NCI-H2227 treated with DMSO at 0.1 percent for 48 hours (cell line): ENCODE measurements at regions not wholly inside any gene's neighbourhood (a gene's known extent, or its start where the extent isn't known, plus 50 kb on each side); places are given as distances from the start of the nearest gene placed in this dataset.
"Not testable (repeated sequence)": the region's sequence is repeated elsewhere in the genome, so short reads cannot be mapped to it uniquely, and the experiment has no call there.

ENCODE experiments used
- DNase-seq: peaks from one replicate; lab custom pipeline; 2025; lab: John Stamatoyannopoulos, UW

DNA sequence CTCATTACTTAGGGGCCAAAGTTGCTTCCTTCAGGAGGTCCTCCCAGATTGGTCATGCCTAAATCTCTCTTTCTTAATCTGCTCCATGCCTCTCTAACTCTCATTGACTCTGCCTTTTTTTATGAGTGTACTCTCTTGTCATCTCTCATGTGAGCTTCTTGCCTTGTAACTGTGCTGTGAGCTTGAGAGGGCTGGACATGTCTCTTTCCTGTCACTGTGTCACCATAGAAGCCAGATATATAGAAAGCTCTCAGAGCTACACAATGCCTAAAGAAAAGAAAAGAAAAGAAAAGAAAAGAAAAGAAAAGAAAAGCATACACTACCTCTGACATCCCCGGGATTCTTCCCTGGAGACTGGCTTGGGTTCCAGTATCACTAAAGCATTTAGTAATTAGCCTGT, 161.5 kb upstream of the SKOR2 start:
- no peak for DNase-seq

DNA sequence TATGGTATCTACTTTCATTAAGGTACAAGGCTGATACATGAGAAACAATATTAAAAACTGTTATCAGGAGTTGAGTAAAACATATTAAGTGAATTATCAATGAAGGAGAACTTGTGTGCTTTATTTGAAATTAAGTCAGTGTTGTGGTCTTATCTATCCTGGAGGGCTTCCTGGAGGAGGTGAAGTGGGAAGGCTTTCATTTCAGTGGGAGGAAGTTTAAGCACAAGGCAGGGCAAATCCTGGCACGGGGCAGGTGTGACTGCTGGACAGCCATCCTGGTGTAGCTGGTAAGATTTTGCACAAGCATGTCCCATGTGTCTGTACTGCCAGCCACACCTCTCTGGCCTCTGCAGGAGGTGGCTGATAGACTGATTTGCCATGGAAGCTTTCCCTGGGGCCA, 159.7 kb upstream of the SKOR2 start:
- DNase-seq = no peak

DNA sequence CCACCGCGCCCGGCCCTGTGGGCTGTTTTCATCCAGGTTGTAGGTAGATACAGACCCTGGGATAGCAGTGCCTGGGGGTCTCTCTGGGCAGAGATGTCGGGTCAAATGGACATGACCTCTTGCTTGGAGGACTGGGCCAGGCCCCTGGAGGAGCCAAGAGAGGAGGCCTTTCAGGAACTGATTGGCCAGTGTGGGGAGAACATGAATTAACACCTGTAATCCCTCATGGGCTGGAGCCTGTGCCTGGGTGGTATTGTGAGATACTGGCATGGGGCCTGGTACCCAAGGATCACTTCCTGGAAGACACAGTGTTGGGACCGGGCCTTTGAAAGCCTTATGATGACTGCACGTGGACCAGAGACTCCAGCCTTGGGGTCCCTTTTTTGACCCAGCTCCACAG, 158.7 kb upstream of the SKOR2 start:
- DNase-seq = no peak

DNA sequence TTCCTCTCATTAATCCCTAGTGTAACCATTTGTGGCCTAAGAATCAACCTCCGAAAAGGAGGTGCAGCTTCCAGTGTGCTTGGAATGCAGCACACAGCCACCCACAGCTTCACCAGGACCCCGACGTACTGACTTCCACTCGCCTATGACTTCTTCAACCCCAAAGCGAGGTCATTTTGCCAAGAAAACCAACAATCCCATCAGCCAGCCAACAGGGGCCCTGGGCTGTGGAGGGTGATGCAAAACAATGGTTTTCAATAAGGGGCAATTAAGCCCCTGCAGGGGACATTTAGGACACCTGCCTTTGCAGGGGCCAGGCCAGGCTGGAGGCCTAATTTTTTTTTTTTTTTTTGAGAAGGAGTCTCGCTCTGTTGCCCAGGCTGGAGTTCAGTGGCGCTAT, 158.1 kb upstream of the SKOR2 start:
- DNase-seq = no peak

DNA sequence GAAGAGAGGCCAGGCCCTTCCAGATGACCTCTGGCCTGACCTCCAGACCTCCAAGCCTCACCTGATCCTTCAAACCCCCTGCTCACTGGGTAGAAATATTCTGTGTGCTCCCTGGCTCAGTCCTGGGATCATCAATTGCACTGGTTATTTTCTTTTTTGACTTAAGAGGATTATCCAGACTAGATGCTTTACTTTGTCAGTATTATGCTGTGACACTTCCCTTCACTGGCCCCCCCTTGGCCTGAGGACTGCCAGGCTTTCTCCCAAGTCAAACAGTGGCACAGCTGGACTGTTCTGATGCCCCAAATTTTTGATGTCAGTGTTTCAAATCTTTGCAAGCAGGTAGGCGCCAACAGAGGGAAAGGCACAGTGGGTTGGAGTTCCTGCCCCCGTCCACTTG, 156.3 kb upstream of the SKOR2 start:
- DNase-seq = no peak

DNA sequence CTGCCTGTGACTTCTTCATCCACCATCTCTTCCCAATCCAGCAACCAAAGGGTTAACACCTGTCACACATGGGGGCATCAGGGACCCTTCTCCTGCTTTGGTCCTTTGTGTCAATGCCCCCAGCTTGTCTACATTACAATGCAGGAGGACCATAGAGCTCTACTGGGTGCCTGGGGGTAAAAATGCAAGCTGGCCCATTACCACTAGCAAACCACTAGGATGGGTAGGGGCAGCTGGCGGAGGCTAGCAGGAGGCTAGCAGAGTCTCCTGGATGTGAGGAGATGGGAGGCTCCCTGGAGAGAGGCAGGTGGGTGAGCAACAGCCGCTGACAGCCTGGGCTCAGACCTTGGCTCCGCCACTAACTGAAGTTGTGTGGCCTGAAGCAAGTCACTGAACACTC, 153.4 kb upstream of the SKOR2 start:
- DNase-seq = no peak

DNA sequence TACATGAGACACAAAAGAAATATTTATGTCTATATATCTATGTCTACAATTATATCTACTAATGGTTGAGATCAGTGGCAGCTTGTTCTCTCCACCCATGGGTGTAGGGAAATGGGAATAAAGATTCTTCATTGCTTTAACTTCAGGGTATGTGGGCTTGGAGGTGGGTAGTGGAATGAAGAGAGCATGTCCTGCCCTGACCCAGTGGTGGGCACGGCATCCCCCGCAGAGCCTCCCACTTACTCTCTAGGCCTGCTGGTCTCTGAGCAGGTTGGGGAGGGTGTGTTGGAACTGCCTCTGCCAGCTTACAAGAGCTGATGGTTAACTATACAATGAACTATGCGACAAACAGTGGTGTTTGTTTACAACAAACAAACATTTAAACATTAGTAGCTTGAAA, 152.5 kb upstream of the SKOR2 start:
- DNase-seq = no peak

DNA sequence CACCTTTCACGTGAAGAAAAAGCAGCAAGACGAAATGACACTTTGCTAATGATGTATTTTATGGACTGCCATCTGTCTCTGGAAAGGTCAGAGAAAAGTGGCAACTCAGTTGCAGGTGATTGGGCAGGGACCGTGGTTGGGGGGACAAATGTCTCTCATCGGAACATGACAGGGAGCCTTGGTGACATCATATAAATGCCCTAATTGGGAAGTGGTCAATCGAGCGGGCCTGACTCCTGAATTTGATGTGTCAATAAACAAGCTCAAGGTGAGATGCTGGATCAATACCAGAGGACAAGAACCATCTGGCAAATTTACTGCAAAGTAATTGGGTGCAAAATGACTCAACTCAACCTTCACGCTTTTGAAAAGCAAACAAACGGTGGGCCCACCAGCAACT, 151.9 kb upstream of the SKOR2 start:
- DNase-seq = no peak

DNA sequence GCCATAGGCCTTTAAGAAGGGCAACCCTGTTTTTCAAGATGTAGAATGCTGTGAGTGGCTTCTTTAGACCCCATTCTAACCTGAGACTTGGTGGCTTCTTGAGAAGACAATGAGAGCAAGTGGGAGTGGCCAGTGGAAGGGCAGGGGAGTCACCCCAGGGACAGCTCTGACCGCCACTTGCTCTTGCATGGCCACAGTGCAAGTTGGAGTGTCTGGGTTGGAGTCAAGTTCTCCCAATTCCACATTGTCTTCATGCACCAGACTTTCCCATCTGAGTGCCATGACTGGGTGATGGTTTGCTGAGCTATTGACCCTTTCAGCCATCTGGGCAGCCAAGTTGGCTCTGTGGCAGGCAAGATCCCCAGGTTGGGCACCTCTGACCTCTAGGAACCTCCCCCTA, 148.0 kb upstream of the SKOR2 start:
- DNase-seq = no peak

DNA sequence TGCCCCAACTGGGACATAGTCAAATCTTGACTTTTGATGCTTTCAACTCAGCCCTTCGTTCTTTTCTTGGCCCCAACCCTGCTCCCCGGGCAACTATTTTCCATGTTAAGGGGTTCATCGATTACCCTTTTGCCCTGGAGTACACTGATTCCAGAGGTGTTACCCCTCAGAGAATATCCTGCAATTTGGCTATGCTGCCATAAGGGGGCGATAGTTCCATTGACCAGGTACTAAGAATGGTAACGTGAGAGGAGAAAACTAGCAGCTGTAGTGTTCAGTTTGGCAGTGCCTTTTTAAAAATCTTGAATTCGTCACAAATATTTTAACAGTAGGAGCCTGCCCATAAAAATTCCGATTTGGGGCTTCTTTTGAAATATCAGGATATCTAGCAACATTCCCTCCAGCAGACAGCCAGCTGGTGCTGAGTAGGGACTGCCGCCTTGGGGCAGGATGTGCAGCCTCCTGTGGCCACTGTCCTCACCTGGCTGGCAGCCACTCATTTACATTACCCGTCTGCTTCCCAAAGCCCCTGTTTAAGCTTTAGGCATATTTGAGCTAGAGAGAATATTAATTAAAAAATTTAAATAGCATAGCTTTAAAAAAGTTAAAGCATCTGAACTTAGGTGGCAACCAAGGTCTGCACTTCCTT, 146.3 kb upstream of the SKOR2 start:
- no peak for DNase-seq

DNA sequence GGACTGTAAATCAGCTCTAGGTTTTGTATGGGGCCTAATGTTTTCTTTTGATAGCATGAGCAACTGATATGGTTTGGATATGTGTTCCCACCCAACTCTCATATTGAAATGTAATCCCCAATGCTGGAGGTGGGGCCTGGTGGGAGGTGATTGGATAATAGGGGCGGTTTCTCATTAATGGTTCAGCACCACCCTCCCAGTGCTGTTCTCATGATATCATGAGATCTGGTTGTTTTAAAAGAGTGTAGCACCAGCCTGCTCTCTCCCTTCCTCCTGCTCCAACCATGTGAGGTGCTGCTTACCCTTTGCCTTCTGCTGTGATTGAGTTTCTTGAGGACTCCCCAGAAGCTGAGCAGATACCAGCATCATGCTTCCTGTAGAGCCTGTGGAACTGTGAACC, 140.2 kb upstream of the SKOR2 start:
- DNase-seq = no peak

DNA sequence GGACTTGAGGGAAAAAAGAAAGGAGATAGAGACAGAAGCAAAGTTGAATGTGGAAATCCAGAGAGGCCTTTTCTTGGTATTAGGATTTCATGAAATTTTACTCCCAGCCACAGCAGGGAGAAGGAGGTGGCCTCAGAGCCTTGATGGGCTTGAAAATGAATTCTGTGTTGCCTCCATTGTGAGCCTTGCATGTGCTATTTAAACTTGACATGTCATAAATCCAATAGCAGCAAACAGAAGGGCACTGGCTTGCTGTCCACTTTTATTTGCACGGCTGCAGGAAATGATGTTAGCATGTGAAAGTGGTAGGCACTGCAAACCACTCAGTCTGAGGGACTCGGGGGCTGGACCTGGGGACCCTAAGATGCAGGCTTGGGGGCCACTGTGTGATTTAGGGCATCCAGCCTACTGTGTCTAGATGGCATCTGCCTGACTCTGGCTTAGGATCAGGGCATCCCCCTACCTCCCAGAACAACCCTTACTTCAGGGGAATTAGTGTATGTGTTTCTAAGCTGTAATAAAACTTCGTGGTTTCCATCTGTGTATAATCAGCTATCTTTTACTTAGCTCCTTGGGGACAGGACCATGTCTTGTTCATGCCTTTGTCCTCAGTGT, 139.1 kb upstream of the SKOR2 start:
- DNase-seq = no peak

DNA sequence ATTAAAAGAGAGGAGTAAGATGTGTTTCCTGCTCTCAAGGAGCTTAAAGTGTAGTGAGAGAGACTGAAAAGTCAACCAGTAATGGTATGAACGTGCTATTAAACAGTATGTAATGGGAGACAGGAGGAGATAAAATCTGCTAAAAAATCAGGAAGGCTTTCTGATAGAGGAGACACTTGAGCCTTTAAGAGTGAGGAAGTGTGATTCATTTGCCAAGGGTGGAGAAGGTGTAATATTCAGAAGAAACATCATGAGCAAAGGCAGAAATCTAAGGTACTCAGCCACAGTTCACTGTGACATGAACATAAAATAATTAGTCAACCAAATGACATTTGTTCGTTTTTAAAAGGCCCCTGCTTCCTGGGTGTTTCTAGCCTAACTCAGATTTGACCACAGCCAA, 137.8 kb upstream of the SKOR2 start:
- DNase-seq = no peak

DNA sequence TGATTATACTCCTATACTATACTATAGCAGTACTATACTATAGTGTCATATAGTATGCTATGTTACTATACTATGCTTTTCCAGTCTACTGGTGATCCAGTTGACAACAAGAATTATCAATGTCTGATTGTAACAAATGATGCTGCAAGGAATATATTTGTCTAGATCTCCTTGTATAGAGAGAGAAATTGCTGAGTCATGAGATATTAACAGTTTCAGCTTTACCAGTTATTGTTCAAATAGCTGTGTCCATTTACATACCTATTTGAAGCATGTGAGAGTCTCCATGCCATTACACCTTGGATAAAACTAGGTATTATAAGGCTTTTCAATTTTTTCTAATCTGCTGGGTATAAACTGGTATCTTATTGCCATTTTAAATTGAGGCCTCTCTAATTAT, 136.4 kb upstream of the SKOR2 start:
- no peak for DNase-seq

DNA sequence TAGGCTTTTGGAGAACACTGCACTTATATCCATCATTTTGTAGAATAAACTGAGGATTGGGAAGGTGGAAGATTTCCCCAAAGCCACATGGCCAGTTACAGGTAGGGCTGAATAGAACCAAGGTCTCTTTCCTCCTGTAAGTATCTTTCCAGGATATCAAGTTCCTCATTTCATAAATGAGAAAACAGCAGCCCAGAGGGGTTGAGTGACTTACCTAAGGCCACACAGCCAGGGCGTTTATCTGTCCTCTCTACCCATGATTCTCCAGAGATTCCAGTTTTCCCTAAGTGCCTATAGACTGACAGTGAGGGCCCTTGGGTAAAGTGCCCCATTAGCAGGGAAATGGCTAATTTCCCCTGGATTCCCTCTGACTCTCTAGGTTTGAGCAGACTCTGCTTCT, 132.3 kb upstream of the SKOR2 start:
- DNase-seq = no peak

DNA sequence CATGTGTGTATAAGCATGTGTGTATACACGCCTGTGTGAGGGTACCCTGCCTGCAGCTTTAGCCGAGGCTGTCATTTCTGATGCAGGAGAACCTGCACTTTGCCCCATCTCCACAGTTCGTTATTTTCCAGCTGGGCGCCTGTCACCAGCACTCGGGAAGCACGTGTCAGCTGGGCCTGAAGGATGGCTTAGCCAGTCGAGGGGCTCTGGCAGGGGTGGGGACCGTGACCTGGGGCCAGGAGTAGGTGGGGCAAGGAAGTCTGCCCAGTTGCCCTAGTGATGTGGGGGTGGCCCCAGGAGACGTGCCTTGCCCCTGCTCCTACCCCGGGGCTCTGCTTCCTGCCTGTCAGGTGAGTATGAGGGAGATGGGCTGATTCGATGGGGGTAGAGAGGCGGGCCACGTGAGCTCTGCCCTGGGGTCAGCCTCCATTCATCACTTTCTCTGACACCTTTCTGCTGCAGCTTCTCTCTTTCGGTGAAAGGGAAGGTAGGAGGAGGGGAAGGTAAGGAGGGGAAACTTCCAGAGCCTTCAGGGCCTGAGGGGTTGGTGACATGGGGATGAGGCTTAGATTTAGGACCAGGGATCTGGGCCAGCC, 130.6 kb upstream of the SKOR2 start:
- no peak for DNase-seq

DNA sequence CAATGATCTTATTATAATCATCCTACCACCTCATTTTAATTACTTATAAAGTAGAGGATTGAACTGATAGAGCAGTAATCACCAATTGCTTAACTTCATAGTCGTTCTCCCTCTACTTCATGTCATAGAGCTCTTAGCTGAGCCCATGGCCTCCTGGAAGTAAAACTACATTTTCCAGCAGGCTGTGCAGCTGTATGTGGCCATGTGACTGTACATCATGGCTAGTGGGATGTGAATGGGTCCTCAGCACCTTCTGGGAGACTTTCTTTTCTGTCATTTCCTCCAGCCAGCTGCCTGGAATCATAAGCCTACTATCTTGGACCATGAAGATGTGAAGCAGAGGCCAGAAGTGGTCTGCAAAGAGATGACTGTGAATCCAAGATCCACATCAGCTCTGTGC, 128.7 kb upstream of the SKOR2 start:
- no peak for DNase-seq

DNA sequence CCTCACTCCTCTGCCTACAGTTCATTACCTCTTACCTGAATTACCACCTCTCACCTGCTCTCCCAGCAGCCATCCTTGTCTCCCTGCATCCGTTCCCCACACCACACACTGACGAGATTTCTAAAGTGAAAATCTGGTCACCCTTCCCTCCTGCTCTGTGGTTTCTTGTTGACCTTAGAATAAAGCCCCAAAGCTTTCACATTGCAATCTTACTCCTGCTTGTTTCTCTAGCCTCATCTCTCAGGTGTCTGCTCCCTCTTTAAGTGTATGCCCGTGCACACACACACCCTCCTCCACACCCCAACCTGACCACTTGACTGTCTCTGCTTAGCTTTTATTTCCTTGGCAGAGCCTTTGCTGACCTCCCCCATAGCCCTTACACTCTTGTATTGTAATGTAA, 122.0 kb upstream of the SKOR2 start:
- no peak for DNase-seq

DNA sequence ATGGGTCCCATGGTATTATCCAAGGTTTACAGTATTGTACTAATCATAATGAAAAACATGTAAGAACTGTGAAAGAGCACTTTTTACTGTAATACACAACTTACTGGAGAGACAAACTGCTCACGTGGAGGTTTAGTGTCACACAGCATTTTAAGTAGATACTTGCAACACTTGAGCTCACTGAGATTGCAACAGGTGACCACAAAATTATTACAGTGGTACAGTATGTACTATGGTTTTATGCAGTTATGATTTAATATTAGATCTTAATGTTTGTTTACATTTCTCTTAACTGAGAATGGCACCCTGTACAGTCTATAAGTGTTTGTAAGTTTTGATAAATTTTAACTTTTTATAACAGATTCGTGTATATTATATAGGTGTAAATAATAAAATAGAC, 118.6 kb upstream of the SKOR2 start:
- DNase-seq = no peak

DNA sequence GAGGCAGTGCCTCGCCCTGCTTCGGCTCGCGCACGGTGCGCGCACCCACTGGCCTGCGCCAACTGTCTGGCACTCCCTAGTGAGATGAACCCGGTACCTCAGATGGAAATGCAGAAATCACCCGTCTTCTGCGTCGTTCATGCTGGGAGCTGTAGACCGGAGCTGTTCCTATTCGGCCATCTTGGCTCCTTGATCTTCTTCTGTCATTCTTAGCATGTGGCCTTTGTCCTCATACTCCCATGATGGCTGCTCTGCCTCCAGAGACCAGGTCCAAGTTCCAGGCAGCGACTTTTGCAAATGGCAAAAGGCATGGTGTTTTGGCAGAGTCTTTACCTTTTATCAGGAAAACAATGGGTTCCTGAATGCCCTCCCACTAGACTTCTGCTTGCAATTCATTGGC, 102.6 kb upstream of the SKOR2 start:
- DNase-seq = not testable (repeated sequence)

DNA sequence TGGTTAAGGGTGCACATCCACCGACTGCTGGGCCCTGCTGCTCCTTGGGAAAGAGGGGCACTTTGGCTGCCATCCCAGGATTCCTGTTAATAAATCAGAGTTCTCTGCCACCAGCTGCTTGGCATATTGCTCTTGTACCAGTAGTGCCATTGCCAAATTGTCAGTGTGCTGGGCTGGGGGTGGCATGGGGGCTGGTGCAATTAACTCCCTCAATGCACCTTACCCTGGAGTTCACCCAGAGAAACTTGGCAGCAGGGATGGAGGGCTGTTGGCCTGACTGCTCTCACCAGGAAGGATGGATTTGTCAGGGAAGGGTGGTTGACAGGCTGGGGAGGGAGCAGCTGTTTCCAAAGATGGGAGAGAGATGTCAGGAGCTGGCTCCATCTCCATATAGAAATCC, 94.6 kb upstream of the SKOR2 start:
- DNase-seq = no peak

DNA sequence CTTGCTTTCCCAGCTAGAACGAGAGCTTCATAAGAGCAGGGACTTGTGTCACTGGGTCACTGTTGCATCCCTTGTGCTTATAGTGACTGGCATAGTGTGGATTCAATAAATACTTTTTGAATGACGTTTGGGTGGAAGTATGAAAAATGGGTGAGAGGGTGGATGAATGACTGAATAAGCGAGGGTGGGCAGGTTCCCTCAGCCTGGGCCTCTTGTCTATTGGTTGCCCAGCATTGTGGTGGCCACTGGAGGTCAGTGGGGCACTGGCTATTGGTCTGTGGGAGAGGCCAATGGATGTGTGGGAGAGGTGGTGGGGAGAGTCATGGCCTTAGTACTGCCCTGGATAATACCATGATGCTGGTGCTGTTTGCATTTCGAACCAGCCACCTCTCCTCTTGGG, 93.8 kb upstream of the SKOR2 start:
- no peak for DNase-seq

DNA sequence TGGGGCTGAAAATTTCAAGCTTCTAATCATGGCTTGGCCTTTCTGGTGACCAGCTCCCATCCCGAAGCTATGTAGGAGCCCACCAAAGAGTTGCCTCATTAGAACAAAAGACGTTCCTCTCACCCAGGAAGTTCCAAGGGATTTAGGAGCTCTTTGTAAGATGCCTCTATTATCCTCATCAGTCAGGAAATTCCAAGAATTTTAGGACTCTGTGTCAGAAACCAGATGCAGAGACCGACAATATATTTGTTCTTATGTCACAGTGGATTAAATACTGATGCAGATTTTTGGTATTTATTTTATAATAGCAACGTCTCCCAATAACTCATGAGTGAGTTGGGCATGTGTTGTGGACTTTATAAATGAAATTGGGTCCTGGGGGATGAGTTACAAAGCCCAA, 91.8 kb upstream of the SKOR2 start:
- no peak for DNase-seq

DNA sequence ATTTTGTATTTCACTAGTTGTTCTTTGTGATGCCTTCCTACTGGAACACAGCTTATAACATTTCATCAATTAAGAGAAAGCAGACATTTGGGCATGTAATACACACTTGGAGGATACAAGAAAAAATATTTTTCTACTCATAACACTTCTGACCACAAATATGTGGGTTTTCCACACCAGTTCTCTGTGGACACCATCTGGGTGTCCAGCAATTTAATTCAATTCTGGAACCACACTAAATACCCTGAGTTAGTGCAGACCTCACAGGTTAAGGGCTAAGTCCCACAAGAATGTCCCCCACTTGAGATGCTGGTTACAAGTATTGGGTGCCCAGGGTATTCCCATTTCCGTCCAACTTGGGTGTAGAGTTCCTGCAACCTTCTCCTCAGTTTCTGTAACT, 91.1 kb upstream of the SKOR2 start:
- DNase-seq = no peak
